CD1c-positive myeloid dendritic cell (primary cell): ENCODE measurements at regions not wholly inside any gene's neighbourhood (a gene's known extent, or its start where the extent isn't known, plus 50 kb on each side); places are given as distances from the start of the nearest gene placed in this dataset.

ENCODE experiments used
- DNase-seq: peaks from one replicate; pipeline ENCODE4 v3.0.0-alpha.2; 2016; ENCODE audit errors: extremely low spot score

DNA sequence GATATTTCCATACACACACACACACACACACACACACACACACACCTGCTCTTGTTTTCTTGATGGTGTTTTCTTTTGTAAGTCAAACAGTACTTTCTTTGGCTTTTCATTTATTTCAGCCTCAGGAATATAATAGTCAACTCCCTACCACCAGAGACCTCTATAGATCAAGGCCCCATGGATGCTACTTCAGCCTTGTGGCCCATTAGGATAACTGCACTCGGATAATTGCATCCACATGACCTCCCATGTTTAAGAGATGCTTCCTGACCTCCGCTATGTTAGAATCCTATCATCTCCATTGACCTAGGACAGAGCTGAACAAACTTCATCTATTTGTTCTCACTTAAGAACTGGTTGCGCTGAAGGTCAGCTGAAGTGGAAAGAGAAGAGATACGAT lies 1094.0 kb upstream of the B3GALT2 start:
- DNase-seq = no peak

DNA sequence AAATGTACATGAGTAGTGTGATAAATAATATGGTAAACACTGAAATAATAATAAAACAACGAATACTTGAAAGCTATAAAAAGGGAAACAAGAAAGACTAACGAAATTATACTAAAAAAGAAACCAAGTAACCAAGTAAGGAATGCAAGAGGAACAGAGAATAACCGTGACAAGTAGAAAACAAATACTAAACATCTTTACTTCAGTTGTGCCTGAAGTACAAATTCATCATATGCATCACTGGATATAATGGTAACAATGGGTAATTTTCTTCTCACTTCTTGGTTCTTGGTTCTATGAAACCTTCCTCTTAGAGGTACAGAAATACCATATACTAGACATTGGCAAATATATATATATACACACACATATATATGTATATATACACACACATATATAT lies 1093.6 kb upstream of the B3GALT2 start:
- no peak for DNase-seq

DNA sequence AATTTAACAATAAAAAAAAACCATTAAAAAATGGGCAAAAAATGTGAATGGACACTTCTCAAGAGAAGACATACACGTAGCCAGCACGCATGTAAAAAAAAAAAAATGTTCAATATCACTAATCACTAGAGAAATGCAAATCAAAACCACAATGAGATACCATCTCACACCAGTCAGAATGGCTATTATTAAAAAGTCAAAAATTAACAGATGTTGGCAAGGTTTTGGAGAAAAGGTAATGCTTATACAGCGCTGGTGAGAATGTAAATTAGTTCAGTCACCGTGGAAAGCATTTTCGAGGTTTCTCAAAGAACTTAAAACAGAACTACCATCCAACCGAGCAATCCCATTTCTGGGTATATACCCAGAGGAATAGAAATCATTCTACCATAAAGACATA lies 1091.5 kb upstream of the B3GALT2 start:
- no peak for DNase-seq

- DNase-seq = no peak
Observed at GRCh38 chr1:194273660-194274059, 1087.2 kb upstream of the B3GALT2 start.

- DNase-seq = no peak
Observed at GRCh38 chr1:194268839-194269238, 1082.4 kb upstream of the B3GALT2 start.

GRCh38 chr1:194267021-194267420 lies 1080.6 kb upstream of the B3GALT2 start:
- DNase-seq = no peak

DNA sequence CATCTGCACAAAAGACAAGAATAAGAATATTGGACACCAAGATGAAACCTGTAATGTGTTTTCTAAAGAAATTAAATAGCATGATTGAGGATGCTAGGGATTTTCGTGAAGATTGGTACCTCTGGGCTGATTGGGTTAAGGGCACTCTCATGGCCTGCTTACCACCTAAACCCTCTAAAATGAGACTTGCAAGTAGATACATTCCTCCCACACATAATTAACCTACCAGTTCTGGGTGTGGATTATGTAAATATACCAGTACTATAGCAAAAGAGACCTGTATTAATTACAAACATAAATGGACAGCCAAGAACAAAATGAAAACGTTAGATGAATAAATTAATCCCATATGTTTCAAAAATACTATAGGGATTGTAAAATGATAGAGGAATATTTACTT lies 1069.6 kb upstream of the B3GALT2 start:
- no peak for DNase-seq

- no peak for DNase-seq
Observed at GRCh38 chr1:194252199-194252598, 1065.8 kb upstream of the B3GALT2 start.

DNA sequence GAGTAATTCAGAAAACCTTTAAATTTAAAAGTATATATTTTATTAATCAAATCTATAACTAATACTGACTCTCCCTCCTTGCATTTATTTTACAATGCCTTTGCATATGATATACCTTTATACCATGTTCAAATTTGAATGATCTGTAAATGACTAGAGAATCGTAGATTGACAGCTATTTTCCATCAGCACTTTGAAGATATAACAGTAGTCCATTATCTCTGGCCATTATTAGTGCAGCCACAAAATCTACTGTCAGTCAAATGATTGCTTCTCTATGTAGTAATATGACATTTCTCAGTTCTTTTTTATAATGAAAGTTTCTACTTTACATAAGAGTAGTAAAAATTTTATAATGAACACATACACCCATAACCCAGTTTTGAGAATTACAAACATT lies 1054.8 kb upstream of the B3GALT2 start:
- no peak for DNase-seq

GRCh38 chr1:194233069-194233468 lies 1046.7 kb upstream of the B3GALT2 start:
- DNase-seq = no peak

DNA sequence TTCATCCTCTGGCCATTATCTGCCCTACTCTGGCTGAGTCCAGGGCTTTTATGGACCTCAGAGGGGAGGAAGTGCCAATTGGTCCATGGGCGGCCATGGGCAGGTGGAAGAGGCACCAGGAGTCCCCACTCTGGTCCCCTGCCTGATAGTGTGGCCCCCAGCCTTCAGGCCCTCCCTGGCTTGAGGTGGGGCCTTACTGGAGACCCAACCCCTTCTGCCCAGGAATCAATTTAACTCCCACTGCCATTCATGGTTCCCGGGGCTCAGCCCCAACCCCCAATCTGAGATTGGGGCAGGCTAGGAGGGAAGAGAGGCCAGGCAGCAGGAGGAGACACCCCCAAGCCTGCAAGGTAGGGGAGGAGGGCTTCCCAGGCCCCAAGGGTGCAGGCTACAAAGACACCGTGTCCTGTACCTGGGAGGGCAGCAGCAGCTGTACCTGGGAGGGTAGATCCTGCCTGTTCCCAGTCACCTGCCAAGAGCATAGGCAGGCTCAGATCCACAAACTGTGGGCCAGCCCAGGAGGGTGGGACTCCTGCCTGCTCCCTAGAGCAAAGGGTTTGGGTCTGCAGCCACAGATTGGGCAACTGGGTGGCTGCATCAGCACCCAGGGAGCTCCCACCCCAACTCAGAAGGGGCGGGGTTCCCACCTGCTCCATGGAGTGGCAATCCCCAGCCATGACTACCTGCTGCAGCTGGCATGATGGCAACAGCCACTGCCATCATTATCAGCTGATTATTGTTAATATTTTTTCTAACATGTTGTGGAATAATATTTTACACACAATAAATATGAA lies 1044.1 kb upstream of the B3GALT2 start:
- no peak for DNase-seq

GRCh38 chr1:194228427-194228826 lies 1042.0 kb upstream of the B3GALT2 start:
- no peak for DNase-seq

GRCh38 chr1:194227161-194227560 lies 1040.7 kb upstream of the B3GALT2 start:
- no peak for DNase-seq

DNA sequence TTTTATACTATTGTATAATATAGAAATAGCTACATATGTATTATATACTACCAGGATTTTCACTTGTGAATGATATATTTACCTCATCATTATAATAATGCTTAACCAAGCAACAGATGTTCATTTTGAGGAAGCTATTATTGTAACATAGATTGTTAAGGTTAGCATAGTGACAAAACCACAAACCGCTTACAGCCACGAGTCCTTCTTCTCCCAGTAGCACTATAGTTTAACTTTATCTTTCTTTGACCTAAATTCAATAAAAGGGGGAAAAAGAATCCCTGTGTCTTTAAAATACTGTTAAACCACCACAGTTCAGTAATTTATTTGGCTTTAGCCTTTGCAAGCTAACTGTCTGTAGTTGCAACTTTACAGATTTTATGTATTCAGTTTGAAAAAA lies 1039.4 kb upstream of the B3GALT2 start:
- DNase-seq = no peak

GRCh38 chr1:194223596-194223995 lies 1037.2 kb upstream of the B3GALT2 start:
- DNase-seq = no peak

GRCh38 chr1:194215448-194215847 lies 1029.0 kb upstream of the B3GALT2 start:
- DNase-seq = no peak

GRCh38 chr1:194214735-194215134 lies 1028.3 kb upstream of the B3GALT2 start:
- DNase-seq = no peak

- no peak for DNase-seq
Observed at GRCh38 chr1:194209920-194210319, 1023.5 kb upstream of the B3GALT2 start.

DNA sequence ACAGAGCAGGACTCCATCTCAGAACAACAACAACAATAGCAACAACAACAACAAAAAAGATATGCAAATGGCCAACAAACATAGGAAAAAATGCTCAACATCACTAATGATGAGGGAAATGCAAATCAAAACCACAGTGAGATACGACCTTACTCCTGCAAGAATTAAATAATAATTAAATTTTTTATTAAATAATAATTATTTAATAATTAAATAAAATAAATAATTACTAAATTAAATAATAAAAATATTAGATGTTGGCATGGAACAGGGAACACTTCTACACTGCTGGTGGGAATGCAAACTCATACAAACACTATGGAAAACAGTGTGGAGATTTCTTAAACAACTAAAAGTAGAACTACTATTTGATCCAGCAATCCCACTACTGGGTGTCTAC lies 1022.3 kb upstream of the B3GALT2 start:
- DNase-seq = no peak

GRCh38 chr1:194196562-194196961 lies 1010.1 kb upstream of the B3GALT2 start:
- no peak for DNase-seq

- no peak for DNase-seq
Observed at GRCh38 chr1:194194724-194195123, 1008.3 kb upstream of the B3GALT2 start.

DNA sequence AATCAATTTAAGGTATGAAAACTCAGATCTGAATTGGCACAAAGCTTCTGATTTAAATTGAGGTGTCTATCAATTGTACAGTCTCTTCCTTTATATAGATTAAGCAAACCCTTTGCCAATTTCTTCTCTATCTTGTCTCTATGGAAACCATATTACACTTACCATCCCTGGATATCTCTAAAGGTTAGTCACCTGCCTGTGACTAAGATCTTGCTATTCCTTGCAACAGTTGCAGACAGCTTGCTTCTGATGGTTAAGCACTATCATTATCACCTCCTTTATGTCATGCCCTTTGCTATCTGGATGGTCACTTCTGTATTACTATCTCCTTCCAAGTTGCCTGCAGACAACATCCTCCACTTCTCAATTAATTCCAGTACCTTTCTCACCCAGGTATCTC lies 998.6 kb upstream of the B3GALT2 start:
- no peak for DNase-seq

DNA sequence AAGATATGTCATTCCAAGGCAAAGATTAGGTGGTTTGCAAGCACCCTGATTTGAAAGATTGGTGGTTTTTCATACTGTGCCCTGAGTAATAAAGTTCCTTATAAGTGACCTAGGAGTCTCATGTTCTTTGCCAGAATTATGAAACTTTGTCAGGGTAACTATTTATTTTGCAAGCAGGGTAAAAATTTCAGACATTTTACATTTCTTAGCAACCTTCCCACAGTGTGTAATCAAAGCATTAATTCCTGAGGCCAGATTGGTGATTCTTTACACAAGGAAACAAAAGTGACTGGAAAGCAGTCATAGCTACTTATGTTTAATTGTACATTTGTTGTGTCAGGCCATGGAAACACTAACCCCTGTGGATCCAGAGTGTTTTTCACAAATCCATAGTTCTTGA lies 998.0 kb upstream of the B3GALT2 start:
- DNase-seq = no peak

DNA sequence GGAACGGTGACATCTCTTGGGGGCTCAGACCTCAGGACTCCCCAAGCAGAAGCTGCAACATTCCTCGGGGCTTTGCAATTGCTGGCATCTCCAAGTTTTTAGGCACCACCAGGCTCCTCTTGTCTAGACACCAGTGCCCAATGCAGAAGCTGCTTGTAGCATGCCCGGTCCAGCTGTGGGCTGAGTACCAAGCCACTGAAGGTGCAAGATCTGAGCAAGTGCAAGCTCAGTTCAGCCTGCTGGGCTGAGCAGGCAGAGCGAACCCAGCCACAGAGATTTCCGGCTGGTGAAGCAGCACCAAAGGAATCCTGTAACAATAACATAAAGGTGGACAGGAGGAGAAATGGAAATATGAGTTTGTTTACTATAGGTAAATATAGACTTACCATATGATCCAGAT lies 995.4 kb upstream of the B3GALT2 start:
- DNase-seq = no peak
